Inflammatory macrophage (primary cell): ENCODE measurements at regions not wholly inside any gene's neighbourhood (a gene's known extent, or its start where the extent isn't known, plus 50 kb on each side); places are given as distances from the start of the nearest gene placed in this dataset.
A peak's percentile ranks its signal among the peaks of the same experiment; 100 is the strongest.
"Not testable (repeated sequence)": the region's sequence is repeated elsewhere in the genome, so short reads cannot be mapped to it uniquely, and the experiment has no call there.

Experiments used
- DNase-seq, 2 donors: peaks; one replicate each; pipeline ENCODE4 v3.0.0-alpha.2; 2020 to 2022

DNA sequence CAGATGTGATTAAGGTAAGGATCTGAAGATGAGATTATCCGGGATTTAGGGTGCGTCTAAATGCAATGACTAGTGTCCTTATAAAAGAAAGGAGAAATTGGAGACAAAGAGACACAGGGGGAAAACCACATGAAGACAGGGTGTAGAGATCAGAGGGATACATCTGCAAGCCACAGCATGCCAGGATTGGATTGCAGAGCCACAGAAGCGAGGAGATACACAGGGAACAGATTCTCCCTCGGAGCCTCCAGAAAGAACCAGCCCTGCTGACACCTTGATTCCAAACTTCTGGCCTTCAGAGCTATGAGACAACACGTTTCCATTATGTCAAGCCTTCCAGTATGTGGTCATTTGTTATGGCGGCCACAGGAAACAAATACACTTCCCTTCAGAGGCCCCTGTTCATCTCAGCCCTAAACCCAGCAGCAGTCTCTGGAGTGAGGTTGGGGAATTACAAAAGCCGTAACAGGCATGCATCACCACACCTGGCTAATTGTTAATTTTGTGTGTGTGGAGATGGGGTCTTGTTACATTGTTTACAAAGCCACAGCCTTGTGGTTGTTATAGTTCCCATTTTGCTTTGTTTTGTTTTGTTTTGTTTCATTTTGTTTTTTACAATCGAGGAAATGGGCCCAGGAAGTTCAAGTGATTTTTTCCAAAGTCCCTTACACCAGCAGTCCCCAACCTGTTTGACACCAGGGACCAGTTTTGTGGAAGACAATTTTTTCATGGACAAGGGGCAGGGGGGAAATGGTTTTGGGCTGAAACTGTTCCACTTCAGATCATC, 51.6 kb upstream of the LYRM9 start:
- DNase-seq, result no peak

DNA sequence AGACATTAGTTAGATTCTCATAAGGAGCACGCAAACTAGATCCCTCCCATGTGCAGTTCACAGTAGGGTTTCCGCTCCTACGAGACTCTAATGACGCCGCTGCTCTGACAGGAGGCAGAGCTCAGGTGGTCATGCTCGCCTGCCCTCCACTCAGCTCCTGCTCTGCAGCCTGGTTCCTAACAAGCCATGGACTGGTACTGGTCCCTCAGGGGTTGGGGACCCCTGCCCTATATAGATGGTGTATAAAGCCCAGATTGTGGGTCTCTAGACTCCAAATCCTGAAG, 52.1 kb upstream of the LYRM9 start:
- no peak for DNase-seq

DNA sequence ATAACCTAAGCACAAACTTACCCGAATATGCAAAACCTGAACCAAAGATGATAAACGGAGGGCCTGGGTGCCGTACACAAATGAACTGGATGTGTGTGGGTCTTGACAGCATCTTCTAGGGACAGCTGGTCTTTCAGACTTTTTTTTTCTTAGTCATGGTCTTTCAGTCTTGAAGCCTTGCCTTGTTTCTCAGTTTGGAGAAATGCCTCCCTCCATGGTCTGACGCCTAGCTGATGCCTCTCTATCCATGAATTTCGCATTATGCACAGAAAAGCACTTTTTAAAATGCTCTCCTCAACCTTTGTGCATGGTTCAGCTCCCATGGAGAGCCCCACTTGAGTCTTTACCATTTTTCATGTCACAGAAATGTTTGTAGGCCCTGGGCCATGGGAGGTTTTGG, 52.8 kb upstream of the LYRM9 start:
- DNase-seq, result no peak

- DNase-seq, result peak in 1 of 2 donors; percentile 23
These were observed 53.3 kb upstream of the LYRM9 start for GRCh38 chr17:27946513-27946912.

GRCh38 chr17:27947005-27947406, 53.8 kb upstream of the LYRM9 start:
- DNase-seq, result no peak

GRCh38 chr17:27949304-27949703, 56.1 kb upstream of the LYRM9 start:
- no peak for DNase-seq

- DNase-seq, result not testable (repeated sequence)
These were observed 57.1 kb upstream of the LYRM9 start for GRCh38 chr17:27950225-27950624.

DNA sequence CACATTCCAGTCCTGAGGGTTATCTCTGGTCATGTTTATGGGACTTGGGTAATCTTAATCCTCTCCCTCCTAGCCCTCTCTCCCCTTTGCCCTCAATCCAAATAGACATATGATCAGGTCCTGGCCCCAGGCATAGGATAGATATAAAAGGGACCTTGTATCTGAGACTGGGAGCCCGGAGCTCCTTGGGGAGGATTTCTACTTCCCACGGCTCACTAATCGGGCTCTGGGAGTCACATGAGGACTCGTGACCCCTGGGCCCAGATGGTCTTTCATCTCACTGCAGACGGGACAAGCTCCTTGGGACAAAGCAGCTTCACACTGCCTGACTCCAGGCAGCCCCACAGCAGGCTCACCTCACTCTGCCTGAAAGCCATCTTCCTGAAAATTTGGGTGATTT, 57.8 kb upstream of the LYRM9 start:
- no peak for DNase-seq

DNA sequence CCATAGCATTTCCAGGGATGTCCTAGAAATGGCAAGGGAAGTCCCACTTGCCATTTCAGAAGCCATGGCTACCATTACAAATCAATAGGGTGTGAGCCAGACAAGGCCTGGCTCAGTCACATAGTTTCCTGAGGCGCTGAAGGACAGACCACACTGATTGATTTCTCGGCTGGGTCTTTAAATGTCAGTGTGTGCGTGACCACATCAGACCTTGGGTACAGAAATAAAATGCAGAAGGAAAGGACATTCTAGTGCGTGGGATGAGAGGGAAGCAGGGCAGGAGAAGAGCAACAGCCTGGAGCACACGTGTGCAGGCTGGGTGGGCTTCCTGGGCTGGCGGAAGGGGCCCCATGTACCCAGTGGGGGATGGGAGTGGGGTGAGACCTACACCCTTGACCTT, 58.7 kb upstream of the LYRM9 start:
- DNase-seq, result peak; percentile 52 to 56

DNA sequence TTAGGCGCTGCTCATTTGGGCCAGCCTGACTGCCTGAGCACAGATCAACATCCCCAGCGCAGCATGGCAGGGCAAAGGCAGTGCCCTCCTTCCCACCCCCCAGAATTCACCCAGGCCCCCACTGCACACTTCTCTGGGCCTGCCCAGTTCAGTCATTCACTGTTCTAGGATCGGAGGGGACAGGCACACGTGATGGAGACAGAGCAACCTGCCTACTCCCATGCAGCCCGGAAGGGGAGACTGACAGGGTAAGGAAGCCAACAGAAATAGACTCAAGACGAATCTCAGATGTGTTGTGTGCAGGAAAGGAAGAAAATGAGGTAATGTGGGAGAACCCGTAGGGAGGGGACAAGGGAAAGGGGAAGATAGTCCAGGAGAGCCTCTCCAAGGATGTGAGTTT, 59.2 kb upstream of the LYRM9 start:
- no peak for DNase-seq

GRCh38 chr17:27954548-27955495, 61.7 kb upstream of the LYRM9 start:
- DNase-seq, result no peak

DNA sequence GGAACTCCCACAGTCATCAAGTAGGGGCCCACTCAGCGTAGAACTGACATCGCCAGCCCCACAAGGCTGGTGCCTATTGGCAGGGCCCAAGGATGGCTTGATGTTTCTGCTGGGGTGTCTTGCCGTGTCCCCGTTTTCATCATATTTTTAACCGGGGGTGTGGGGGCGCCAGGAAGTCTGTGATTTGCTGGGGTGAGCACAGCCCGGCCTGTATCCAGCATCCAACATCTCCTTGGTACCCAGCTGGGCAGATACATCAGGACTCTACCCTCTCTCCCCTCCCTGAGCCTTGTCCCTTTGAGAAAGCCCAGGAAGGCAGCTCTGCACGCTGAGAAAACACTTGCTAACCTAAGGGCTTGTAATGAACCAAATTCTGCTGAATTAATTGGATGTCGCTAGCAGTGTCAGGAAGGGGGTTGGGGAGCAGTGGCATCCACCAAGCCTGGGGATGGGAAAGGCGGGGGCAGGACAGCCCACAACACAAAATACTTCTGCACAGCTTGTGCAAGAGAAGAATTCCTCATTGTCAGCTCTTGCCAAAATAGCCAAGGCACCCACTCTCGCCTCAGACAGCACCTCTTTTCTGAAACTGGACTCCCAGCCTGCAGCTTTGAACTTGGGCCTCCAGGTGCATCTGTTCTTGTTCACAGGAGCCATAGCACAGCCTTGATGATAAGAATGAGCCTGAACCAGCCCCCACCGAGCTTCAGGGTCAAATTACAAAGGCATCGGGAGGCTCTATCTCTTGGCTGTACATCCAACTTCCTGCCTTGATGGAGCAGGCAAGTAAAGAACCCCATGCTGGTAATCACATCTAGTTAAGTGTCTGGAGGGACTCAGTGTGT, 63.7 kb upstream of the LYRM9 start:
- DNase-seq, result peak in 1 of 2 donors; percentile 21

GRCh38 chr17:27957446-27957793, 64.3 kb upstream of the LYRM9 start:
- not testable (repeated sequence) for DNase-seq

GRCh38 chr17:27958708-27959381, 65.7 kb upstream of the LYRM9 start:
- DNase-seq, result no peak

GRCh38 chr17:27959382-27959709, 66.2 kb upstream of the LYRM9 start:
- no peak for DNase-seq

- no peak for DNase-seq
These were observed 67.2 kb upstream of the LYRM9 start for GRCh38 chr17:27960183-27960849.

DNA sequence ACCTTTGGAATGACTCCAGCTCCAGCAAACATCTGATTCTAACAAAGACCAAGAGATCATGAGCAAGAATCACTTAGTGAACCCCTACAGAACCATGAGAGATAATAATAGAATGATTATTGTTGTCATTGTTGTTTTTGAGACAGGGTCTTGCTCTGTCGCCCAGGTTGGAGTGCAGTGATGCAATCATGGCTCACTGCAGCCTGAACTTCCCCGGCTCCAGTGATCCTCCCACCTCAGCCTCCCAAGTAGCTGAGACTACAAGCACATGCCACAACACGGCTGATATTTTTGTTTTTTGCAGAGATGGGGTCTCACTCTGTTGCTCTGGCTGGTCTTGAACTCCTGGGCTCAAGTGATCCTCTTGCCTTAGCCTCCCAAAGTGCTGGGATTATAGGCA, 69.4 kb upstream of the LYRM9 start:
- DNase-seq, result not testable (repeated sequence)

DNA sequence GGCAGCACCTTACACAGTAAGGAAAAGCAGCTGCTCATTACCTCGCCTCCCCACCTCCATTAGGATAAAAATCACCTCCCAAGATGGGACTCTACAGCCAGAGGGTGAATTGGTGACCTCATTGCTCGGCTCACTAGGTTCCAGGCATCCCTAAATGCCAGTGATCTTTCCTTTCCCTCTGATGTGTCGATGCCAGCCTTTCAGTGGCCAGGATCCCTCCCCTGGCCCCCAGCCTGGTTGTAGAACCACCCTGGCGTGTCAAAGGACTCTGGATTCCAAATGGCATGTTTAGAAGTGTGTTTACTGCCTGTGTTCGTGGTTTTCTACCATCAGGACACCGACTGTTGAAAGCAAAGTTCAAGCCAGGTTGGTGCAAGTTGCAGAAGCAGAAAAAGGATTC, 72.1 kb upstream of the LYRM9 start:
- no peak for DNase-seq

GRCh38 chr17:27968206-27968732, 74.2 kb upstream of the NLK start:
- DNase-seq, result no peak

- no peak for DNase-seq
These were observed 71.9 kb upstream of the NLK start for GRCh38 chr17:27970587-27970986.

DNA sequence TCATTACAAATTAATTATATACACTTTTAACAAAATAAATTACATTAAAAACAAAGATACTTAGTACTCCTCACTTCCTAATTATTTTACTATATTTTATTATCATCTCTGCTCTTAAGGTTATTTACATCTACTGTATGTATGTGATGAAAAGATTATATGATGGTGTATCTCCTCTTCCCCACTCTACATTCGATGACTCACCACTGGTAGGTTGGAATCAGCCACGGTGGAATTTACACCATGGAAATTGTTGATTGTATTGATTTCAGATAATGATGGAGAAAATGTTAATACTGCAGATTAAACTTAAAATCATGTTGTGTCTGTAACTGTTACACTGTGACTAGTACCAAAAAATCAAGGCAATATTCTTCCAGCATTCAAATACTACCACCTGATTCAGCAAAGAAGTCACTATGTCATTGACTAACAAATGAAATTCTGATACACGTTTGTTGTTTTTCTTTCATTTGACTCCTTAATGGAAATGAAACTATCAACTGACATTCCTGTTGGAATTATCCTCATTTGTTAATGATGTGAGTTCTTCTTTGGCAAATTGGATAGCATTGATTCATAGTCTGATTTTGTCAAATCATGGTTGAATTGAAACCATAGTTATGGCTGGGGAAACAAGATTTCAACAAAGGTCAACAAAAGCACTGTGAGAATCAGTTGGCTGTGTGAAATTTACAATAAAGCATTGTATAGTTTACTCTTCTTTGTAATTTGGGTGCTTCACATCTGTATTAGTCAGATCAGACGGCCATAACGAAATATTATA, 69.0 kb upstream of the NLK start:
- DNase-seq, result no peak
